ENCODE measurements at regions not wholly inside any gene's neighbourhood (a gene's known extent, or its start where the extent isn't known, plus 50 kb on each side); places are given as distances from the start of the nearest gene placed in this dataset.

DNA sequence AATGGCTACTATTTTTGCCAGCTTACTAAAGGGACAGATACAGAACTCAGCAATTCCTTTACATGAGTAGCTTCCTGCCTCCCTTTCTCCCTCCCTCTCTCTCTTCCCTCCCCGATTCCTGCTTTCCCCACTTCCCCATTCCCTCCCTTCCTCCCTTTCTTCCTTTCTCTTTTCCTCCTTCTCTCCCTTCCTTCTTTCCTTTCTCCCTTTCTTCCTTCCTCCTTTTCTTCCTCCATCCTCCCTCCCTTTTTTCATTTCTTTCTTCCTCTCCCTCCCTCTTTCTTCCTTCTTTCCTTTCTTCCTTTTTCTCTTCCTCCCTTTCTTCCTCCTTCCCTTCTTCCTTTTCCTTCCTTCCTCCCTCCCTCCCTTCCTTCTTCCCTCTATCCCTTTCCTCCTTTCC lies 178.1 kb downstream of the RNF144B start:
- peaks cover 14% of the 10 kb centered on the region for H3K27me3 Mint-ChIP-seq

DNA sequence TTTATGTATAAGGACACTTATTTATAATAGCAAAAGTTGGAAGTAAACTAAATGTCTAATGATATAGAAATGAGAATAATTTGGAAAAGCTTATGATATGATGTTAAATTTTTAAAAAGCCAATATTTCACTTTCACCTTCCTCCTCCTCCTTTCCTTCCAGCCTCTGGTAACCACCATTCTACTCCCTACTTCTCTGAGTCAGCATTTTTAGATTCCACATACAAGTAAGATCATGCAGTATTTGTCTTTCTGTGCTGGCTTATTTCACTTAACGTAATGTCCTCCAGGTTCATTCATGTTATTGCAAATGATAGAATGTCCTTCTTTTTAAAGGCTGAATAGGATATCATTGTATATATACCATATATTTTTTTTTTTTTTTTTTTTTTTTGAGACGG lies 180.2 kb downstream of the RNF144B start:
- Mint-ChIP-seq H3K27me3 (peaks cover 14% of the 10 kb centered on the region), H3K4me1 (no peaks in the 10 kb centered on the region), H3K27ac (no peak overlapping the region), H3K36me3 (no peaks in the 10 kb centered on the region), H3K4me3 (no peak overlapping the region), H3K9me3 (no peaks in the 10 kb centered on the region)
- DNase-seq: no peak
- CTCF ChIA-PET: no interaction called here

More for the DNA sequence above, 178.1 kb downstream of the RNF144B start:
- DNase-seq: no peak
- no peak overlapping the region for H3K4me3 Mint-ChIP-seq
- no peaks in the 10 kb centered on the region for H3K36me3 Mint-ChIP-seq
- no peaks in the 10 kb centered on the region for H3K4me1 Mint-ChIP-seq
- CTCF ChIA-PET: no interaction called here
- no peaks in the 10 kb centered on the region for H3K9me3 Mint-ChIP-seq
- H3K27ac Mint-ChIP-seq: no peak overlapping the region

DNA sequence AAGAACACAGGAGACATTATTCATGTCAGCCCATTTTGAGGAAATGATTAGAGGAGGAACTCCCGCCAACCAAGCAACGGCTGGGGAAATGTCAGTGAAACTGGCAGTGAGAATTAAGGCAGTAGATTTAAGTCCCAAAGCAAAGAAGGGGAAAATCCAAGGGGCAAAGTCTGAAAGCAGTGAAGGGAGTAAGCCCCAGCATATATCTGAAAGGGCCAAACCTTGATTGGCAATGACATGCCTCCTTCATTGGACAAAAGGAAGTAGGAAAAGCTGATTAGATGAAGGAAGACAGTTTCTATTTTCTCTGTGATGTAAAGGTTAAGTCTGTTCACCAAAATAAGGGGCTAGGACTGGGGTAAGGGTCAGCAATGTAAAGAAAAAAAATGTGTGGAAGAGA lies 190.3 kb downstream of the RNF144B start:
- no peak overlapping the region for H3K4me3 Mint-ChIP-seq
- H3K27me3 Mint-ChIP-seq: no peaks in the 10 kb centered on the region
- H3K27ac Mint-ChIP-seq: no peak overlapping the region
- no peaks in the 10 kb centered on the region for H3K9me3 Mint-ChIP-seq
- no peaks in the 10 kb centered on the region for H3K36me3 Mint-ChIP-seq
- no peaks in the 10 kb centered on the region for H3K4me1 Mint-ChIP-seq
- CTCF ChIA-PET: no interaction called here
- no peak for DNase-seq

DNA sequence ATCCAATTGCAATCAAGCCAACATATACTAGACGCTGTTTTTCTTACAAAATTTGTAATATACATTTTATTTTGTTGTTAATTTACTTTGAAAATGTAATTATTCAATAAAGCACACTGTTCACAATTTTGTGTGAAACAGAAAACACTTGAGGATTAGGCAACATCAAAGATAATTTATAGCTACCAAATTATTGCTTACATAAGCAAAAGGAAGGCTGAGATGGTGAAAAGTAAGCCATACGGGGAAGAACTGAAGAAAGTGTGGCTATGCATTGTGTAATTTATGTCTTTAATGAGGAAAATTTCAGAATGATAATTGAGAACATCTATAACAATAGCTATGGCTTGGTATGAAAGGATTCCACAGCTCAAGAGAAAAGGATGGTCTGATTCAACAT lies 192.0 kb downstream of the RNF144B start:
- no peaks in the 10 kb centered on the region for H3K27me3 Mint-ChIP-seq
- CTCF ChIA-PET: no interaction called here
- H3K9me3 Mint-ChIP-seq: no peaks in the 10 kb centered on the region
- H3K27ac Mint-ChIP-seq: no peak overlapping the region
- H3K36me3 Mint-ChIP-seq: no peaks in the 10 kb centered on the region
- no peak for DNase-seq
- H3K4me1 Mint-ChIP-seq: no peaks in the 10 kb centered on the region
- H3K4me3 Mint-ChIP-seq: no peak overlapping the region

DNA sequence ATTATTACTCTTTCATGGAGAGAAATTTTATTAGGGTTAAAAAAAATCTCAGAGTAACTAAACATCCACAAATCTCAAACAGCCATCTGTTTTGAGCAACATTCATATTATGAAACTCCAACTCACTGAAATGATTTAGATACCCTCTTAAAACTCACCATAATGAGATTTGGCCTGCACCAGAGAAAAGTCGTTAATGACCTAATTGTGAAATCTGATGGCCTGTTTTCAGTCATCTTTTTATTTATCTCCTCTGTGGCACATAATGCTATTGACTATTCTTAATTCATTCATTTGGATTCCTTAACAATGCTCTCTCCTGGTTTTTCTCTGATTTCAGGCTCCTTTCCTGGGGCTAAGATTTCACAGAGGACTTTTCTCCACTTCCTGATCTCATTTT lies 192.7 kb downstream of the RNF144B start:
- Mint-ChIP-seq H3K27me3 (no peaks in the 10 kb centered on the region), H3K4me1 (no peaks in the 10 kb centered on the region), H3K36me3 (no peaks in the 10 kb centered on the region), H3K4me3 (no peak overlapping the region), H3K9me3 (no peaks in the 10 kb centered on the region), H3K27ac (no peak overlapping the region)
- CTCF ChIA-PET: no interaction called here
- no peak for DNase-seq

DNA sequence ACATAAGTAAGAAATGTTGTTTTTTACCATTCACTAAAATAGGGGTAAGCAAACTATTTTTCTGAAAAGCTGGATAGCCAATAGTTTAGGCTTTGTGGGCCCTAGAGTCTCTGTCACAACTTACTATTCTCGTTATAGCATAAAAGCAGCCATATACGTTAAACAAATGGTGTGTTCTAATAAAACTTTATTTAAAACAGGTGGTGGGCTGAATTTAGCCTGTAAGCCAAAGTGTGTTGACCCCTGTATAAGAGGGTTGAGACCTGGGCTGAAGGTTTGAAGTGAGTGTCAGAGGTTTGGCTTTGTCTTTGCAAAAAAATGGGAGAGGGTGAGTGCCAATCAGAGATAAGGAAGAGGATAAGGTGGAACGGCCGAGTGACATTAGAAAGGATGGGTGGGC lies 197.2 kb downstream of the RNF144B start:
- H3K4me3 Mint-ChIP-seq: no peak overlapping the region
- no peaks in the 10 kb centered on the region for H3K9me3 Mint-ChIP-seq
- H3K27ac Mint-ChIP-seq: no peak overlapping the region
- no peaks in the 10 kb centered on the region for H3K4me1 Mint-ChIP-seq
- CTCF ChIA-PET: no interaction called here
- H3K36me3 Mint-ChIP-seq: no peaks in the 10 kb centered on the region
- H3K27me3 Mint-ChIP-seq: no peaks in the 10 kb centered on the region
- DNase-seq: no peak

DNA sequence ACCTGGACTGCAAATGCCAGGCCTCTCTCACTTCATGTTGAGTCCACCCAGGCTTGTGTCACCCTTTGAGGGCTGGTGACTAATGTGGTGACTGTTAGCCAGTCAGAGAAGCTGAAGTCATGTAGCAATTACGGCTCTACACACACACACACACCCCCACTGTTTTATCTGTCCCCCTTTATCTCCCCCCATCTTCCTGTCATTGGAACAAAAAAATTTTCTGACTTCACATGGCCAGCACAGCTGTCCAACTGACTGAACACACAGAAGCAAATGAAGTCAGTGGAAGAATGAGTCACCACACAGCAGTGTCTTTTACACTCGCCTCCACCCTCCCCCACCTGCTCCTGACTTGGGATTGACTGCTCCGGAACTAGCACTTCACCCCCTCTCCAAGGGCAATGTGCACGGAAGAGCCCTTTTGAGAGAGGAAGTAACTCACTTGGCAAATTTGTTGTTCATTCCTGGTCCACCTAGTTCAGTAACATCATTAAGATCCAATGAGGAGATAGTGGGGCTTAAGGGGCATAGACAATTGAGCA lies 198.0 kb downstream of the RNF144B start:
- DNase-seq: no peak
- no peaks in the 10 kb centered on the region for H3K27me3 Mint-ChIP-seq
- no peak overlapping the region for H3K27ac Mint-ChIP-seq
- no peaks in the 10 kb centered on the region for H3K36me3 Mint-ChIP-seq
- no peaks in the 10 kb centered on the region for H3K4me1 Mint-ChIP-seq
- H3K9me3 Mint-ChIP-seq: no peaks in the 10 kb centered on the region
- no peak overlapping the region for H3K4me3 Mint-ChIP-seq
- CTCF ChIA-PET: no interaction called here

DNA sequence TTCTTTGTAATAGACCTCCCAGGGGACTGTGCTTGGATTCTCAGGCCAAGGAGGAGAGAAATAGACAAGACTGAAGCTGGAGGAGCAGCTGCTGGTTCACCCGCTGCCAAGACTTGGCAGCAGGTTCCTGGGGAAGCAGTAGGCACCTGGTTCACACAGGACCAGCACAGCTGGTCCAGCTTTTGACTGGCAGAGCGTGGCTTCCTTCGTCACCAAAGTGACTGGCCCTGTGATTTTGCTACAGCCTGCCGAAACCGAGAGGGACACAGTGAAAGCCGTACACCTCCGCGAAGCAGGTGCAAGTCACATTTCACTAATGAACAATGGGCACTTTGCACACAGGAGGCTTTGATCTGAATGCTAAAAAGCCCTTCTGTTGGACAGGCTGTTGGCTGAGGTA lies 199.0 kb downstream of the RNF144B start:
- no peak for DNase-seq
- H3K27me3 Mint-ChIP-seq: no peaks in the 10 kb centered on the region
- H3K4me1 Mint-ChIP-seq: no peaks in the 10 kb centered on the region
- no peak overlapping the region for H3K4me3 Mint-ChIP-seq
- CTCF ChIA-PET: no interaction called here
- H3K27ac Mint-ChIP-seq: no peak overlapping the region
- H3K9me3 Mint-ChIP-seq: no peaks in the 10 kb centered on the region
- H3K36me3 Mint-ChIP-seq: no peaks in the 10 kb centered on the region

DNA sequence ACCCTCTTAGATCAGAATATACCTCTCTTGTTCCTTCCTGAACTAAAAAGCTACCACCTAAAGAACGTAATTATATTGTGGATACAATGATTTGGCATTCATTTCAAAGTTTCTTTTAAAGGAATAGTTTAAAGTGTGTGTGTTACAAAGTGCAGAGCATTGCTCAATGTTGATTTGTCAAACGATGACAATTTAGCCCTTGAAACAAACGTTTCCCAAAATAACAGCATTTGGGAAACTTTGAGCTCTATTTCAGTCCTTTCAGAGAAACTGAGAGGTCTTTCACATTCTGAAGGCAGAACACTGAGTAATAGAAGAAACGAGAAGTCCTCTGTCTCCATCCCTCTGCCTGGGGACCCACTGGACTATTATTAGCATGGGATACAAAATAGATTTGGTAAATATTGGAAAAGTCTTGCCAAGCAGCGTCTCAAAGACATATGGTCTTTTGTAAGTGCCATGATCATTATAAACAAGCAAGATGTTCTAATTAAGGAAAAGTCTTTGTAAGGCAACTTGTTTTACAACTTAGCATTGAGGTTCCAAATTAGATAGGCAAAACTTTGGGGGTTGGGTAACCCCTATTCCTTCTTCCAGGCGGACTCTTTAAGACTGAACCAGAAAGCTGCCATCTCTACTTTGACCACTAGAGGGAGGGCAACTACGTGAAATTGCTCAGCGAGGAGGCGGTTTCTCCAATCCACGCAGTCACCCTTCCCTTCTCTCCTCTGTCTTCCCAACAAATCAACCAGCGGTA lies 208.8 kb downstream of the RNF144B start:
- H3K27ac Mint-ChIP-seq: no peak overlapping the region
- DNase-seq: peak; percentile 47
- H3K9me3 Mint-ChIP-seq: no peaks in the 10 kb centered on the region
- no peak overlapping the region for H3K4me3 Mint-ChIP-seq
- no peaks in the 10 kb centered on the region for H3K36me3 Mint-ChIP-seq
- peaks cover 7% of the 10 kb centered on the region for H3K27me3 Mint-ChIP-seq
- CTCF ChIA-PET: interaction anchor here (0.6 to 1.0 kb wide), 6 partner anchors 10 to 199 kb away, joined by 3 to 4 read pairs (median 3); no protein-coding TSS in a partner anchor
- H3K4me1 Mint-ChIP-seq: no peaks in the 10 kb centered on the region

DNA sequence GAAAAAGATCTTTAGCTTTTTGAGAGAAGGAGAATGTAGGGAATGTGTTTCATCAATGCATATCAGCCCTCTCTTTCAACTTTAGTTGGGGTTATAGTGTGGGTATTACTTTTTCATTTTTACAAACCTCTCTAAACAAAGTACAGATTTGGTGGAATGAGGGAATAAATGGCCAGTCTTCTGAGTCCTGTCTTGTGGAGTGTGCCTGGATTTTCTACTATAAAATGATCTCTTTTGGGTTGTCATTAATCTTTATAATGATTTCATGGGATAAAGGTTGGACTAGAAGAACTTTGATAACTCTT lies 209.3 kb downstream of the RNF144B start:
- Mint-ChIP-seq H3K27ac (no peak overlapping the region), H3K4me3 (no peak overlapping the region)
- DNase-seq: no peak

DNA sequence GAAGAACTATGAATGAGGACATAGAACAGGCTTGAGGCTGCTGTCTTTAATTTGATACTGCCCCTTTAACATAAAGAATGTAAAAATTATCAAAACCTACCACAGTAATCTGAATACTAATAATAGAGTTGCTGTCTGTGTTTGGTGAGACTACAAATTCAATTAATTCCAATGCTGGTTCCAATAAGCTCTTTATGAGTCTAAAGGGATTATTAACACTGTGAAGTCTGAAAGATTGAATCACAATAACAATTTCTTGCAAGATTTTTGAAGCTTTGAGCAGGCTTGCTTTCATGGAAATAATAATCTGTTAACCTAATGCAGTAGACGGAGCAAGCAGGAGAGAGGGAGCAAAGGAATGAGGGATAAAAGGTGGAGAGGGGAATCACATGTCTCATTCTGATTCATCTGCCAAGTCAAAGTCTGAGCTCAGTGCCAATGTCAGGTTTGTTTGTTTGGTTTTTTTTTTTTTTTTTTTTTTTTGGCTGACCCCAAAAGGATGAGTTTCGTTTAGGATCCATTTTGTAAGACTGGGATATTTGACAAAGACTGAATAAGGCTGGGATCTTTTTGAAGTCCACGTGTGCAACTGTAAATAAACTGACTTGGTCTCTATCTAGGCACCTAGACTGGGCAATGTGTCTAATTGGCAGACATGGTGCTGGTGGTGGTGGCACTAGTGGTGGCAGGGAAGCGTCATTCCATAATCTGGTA lies 211.6 kb downstream of the RNF144B start:
- Mint-ChIP-seq H3K4me3 (no peak overlapping the region), H3K9me3 (no peaks in the 10 kb centered on the region), H3K27ac (no peak overlapping the region), H3K36me3 (no peaks in the 10 kb centered on the region), H3K4me1 (no peaks in the 10 kb centered on the region), H3K27me3 (peaks cover 7% of the 10 kb centered on the region)
- CTCF ChIA-PET: no interaction called here
- DNase-seq: no peak

More for the DNA sequence above, 209.3 kb downstream of the RNF144B start:
- H3K9me3 Mint-ChIP-seq: no peaks in the 10 kb centered on the region
- CTCF ChIA-PET: interaction anchor here (0.7 to 1.0 kb wide), 3 partner anchors 10 to 109 kb away, joined by 3 read pairs; no protein-coding TSS in a partner anchor
- H3K36me3 Mint-ChIP-seq: no peaks in the 10 kb centered on the region
- peaks cover 7% of the 10 kb centered on the region for H3K27me3 Mint-ChIP-seq
- no peaks in the 10 kb centered on the region for H3K4me1 Mint-ChIP-seq

DNA sequence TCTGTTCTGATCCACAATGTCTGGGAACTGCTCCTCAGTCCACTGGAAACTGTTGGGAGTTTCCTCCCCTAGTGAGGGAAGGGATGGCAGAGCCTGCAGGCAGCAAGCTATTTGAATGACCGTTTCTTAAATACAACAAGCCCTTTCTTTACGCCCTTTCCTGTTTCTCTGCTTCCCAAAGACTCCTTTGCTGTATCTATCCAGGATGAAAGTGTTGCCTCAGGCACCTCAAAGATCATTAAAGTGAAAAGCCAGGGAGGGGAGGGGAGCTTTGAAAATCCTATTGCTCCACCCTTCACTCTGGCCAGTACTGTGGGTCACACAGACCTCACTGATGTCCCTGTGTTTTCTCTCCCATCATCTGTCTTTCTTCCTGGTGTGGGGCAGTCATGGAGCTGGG lies 213.1 kb downstream of the RNF144B start:
- Mint-ChIP-seq H3K27me3 (peaks cover 7% of the 10 kb centered on the region), H3K27ac (no peak overlapping the region)
- DNase-seq: no peak

DNA sequence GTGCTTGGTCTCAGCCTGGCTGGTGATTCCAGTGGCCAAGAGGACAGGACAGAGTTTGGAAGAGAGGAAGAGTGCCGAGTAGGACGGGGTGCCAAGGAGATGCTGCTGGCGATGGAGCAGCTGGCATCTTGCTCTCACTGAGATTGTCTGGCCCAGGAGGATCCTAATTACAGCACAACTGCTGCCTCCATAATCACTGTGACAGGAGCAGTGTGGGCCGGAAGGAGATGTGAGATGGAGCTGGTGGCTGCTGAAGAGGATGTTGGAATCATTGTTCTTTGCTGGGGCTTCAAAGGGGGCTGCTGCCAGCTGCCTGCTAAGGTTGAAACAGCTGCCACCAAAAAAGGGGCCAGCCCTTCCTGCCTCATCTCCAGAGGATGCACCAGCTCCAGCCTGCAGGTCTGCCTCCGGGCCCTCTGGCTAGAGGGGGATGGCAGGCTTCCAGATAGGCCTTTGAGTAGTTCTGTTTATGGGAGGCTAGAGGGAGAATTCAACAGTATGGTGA lies 214.4 kb downstream of the RNF144B start:
- no peaks in the 10 kb centered on the region for H3K36me3 Mint-ChIP-seq
- no peak for DNase-seq
- no peak overlapping the region for H3K27ac Mint-ChIP-seq
- CTCF ChIA-PET: no interaction called here
- H3K4me1 Mint-ChIP-seq: no peaks in the 10 kb centered on the region
- H3K27me3 Mint-ChIP-seq: peaks cover 3% of the 10 kb centered on the region
- H3K4me3 Mint-ChIP-seq: no peak overlapping the region
- no peaks in the 10 kb centered on the region for H3K9me3 Mint-ChIP-seq

More for the DNA sequence above, 213.1 kb downstream of the RNF144B start:
- Mint-ChIP-seq H3K4me1 (no peaks in the 10 kb centered on the region), H3K9me3 (no peaks in the 10 kb centered on the region), H3K36me3 (no peaks in the 10 kb centered on the region), H3K4me3 (no peak overlapping the region)
- CTCF ChIA-PET: interaction anchor here (0.6 kb wide), 1 partner anchor 1056 kb away, joined by 3 read pairs; no protein-coding TSS in a partner anchor

DNA sequence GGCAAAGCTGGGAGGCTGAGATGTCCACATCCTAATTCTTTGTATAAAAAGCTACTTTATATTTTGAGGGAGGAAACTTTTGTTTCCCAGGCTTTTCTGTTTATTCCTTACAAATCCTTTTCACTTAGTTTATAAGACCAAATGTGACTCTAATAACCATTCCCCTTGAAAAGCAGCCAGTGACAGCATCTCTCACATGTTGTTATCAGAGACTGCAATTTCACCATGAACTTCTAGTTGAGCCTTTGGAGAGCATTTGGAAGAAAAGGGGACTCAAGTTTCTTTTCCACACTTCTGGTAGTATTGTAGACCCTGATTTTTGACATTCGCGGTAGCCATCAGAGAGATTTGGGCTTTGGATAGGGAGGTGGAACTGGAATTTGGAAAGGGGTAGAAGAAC lies 215.8 kb downstream of the RNF144B start:
- no peak overlapping the region for H3K27ac Mint-ChIP-seq
- H3K27me3 Mint-ChIP-seq: no peaks in the 10 kb centered on the region
- no peaks in the 10 kb centered on the region for H3K4me1 Mint-ChIP-seq
- no peak for DNase-seq
- no peaks in the 10 kb centered on the region for H3K9me3 Mint-ChIP-seq
- CTCF ChIA-PET: no interaction called here
- no peak overlapping the region for H3K4me3 Mint-ChIP-seq
- no peaks in the 10 kb centered on the region for H3K36me3 Mint-ChIP-seq

DNA sequence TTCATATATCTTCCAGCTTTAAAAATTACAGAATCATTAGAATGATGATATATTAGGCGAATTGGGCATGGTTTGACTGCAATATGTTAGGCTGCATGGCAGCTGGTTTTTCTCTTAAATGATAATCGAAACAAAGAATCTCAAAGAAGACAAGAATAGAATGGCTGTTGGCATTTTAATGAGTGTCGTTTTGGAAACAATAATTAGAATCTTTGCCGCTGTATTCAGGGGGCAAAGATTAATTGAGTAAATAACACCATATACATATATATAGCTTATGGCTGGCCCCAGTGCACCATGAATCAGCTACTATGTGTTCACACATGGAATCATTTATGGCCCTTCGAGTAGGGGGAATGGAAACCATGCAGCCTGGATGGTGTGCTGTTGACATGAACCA lies 216.2 kb downstream of the RNF144B start:
- Mint-ChIP-seq H3K4me3 (no peak overlapping the region), H3K4me1 (no peaks in the 10 kb centered on the region), H3K9me3 (no peaks in the 10 kb centered on the region), H3K36me3 (no peaks in the 10 kb centered on the region), H3K27ac (no peak overlapping the region), H3K27me3 (no peaks in the 10 kb centered on the region)
- CTCF ChIA-PET: no interaction called here
- no peak for DNase-seq
